DOHH2 (cell line): ENCODE measurements at regions not wholly inside any gene's neighbourhood (a gene's known extent, or its start where the extent isn't known, plus 50 kb on each side); places are given as distances from the start of the nearest gene placed in this dataset.

Experiments
- CTCF ChIP-seq: fragments of 200-600 bp; sonication (generic); IDR thresholded peaks from one replicate; pipeline ENCODE4 v1.5.1; 2014; ENCODE audit warnings: antibody characterized with exemption, mild to moderate bottlenecking, low read depth, low read length; ENCODE audit not compliant: poor library complexity, severe bottlenecking
- EZH2phosphoT487 ChIP-seq: fragments of 200-600 bp; sonication (generic); IDR thresholded peaks from 2 replicates; pipeline ENCODE4 v1.6.1; 2017; ENCODE audit warnings: borderline replicate concordance, mild to moderate bottlenecking, antibody characterized with exemption, low read length, moderate library complexity, mixed read lengths

DNA sequence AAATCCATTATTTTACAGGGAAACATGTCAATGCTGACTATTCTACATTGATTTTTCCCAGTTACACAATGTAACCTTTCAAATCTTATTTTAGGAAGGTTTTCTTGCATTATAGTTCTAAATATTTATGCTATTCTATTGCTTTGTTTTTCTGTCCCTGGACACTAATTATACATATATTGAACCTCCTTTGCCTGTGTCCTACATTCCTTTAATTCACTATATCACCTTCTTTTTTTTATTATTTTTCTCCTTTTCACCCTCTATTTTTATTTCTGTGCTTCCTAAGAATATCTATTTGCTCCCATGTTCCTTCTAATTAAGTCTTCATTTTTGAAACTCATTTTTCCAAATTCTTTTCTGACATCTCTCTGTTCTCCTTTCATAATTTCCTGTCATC lies 259.2 kb downstream of the TJP1 start:
- TF ChIP-seq CTCF (no peak), EZH2phosphoT487 (no peak)
